Panc1 (cell line): ENCODE measurements at regions not wholly inside any gene's neighbourhood (a gene's known extent, or its start where the extent isn't known, plus 50 kb on each side); places are given as distances from the start of the nearest gene placed in this dataset.

Source experiments
- ATAC-seq: fragments of 200-7000 bp; cut with Tn5 transposase; 2 replicates; pipeline ENCODE4 v1.9.1; 2020; ENCODE audit warnings: mild to moderate bottlenecking, moderate library complexity
- BruUV-seq: library from RNA; stranded (reverse); fragments of 400-500 nt; replicated peaks from 2 replicates; lab custom pipeline; 2021; lab: Mats Ljungman, UMichigan
- CTCF ChIA-PET: fragments of 300-600 bp; sonication (Branson Sonifier 250); formaldehyde crosslinking; loops from one replicate; lab custom pipeline; 2022; ENCODE audit warnings: antibody characterized with exemption; lab: Charles Lee
- POLR2A ChIA-PET: fragments of 300-600 bp; sonication (Branson Sonifier 250); formaldehyde crosslinking; loops from one replicate; lab custom pipeline; 2022; ENCODE audit warnings: antibody characterized with exemption; lab: Charles Lee
- DNase-seq: peaks from one replicate; pipeline ENCODE4 v3.0.0-alpha.2; 2010; ENCODE audit warnings: low read depth, low spot score
- H3K27ac ChIP-seq: 2 replicates; pipeline ENCODE4 v1.5.1; 2011; ENCODE audit warnings: mild to moderate bottlenecking, low read length, inconsistent platforms
- H3K27me3 ChIP-seq: fragments of 200-500 bp; sonication (Bioruptor generic); 2 replicates; pipeline ENCODE4 v1.6.0; 2014; ENCODE audit warnings: low read length, inconsistent platforms; ENCODE audit not compliant: control insufficient read depth, insufficient read depth
- H3K36me3 ChIP-seq: fragments of 200-500 bp; sonication (Bioruptor generic); 2 replicates; pipeline ENCODE4 v1.5.1; 2014; ENCODE audit warnings: inconsistent platforms, mild to moderate bottlenecking, low read length, moderate library complexity; ENCODE audit not compliant: control insufficient read depth, insufficient read depth
- H3K4me1 ChIP-seq: 2 replicates; pipeline ENCODE4 v1.5.1; 2011; ENCODE audit warnings: inconsistent platforms, mild to moderate bottlenecking, low read length, moderate library complexity; ENCODE audit not compliant: control insufficient read depth, insufficient read depth
- H3K4me3 ChIP-seq, 2 experiments: 2 replicates each; pipeline ENCODE4 v1.5.1; 2011 to 2012; ENCODE audit warnings: low read depth in 2 of 2, low read length in 2 of 2, mild to moderate bottlenecking in 2 of 2, inconsistent platforms in 1 of 2, moderate library complexity in 1 of 2
- H3K9me3 ChIP-seq: fragments of 200-500 bp; sonication (Bioruptor generic); 2 replicates; pipeline ENCODE4 v1.5.1; 2014; ENCODE audit warnings: low read depth, mild to moderate bottlenecking, inconsistent platforms, low read length, moderate library complexity; ENCODE audit not compliant: control insufficient read depth, insufficient read depth
- CTCF ChIP-seq: fragments of 450-650 bp; IDR thresholded peaks from 2 replicates; pipeline ENCODE4 v1.5.1; 2017; ENCODE audit warnings: mild to moderate bottlenecking
- POLR2AphosphoS5 ChIP-seq: IDR thresholded peaks from 2 replicates; pipeline ENCODE4 v1.6.1; 2012; ENCODE audit warnings: mild to moderate bottlenecking, low read depth, low read length, moderate library complexity
- SIN3A ChIP-seq: IDR thresholded peaks from 2 replicates; pipeline ENCODE4 v1.6.1; 2012; ENCODE audit warnings: low read depth, mild to moderate bottlenecking, low read length, moderate library complexity, borderline replicate concordance; ENCODE audit not compliant: insufficient read depth
- TCF7L2 ChIP-seq: IDR thresholded peaks from 2 replicates; pipeline ENCODE4 v1.6.1; 2011; ENCODE audit warnings: mild to moderate bottlenecking, low read depth, low read length, inconsistent platforms
- in situ Hi-C: cut with HindIII; loops from 2 replicates; pipeline ENCODE4 v1.10.0; 2016; ENCODE audit warnings: low sequenced_read_pairs, low pct_unique_long_range_greater_than_20kb
- intact Hi-C: fragments of 100-400 bp; cut with micrococcal nuclease; formaldehyde crosslinking; loops from one replicate; pipeline ENCODE4 v1.10.0; 2022; ENCODE audit not compliant: unreplicated experiment
- TF ChIP-seq, protein P1 (sequence below), 2 experiments: IDR thresholded peaks; 2 replicates each; pipeline ENCODE4 v1.6.1; 2011 to 2012; ENCODE audit warnings: low read depth in 2 of 2, control low read depth in 1 of 2, low read length in 1 of 2, mild to moderate bottlenecking in 1 of 2, moderate library complexity in 1 of 2; ENCODE audit not compliant: insufficient read depth in 1 of 2

DNA sequence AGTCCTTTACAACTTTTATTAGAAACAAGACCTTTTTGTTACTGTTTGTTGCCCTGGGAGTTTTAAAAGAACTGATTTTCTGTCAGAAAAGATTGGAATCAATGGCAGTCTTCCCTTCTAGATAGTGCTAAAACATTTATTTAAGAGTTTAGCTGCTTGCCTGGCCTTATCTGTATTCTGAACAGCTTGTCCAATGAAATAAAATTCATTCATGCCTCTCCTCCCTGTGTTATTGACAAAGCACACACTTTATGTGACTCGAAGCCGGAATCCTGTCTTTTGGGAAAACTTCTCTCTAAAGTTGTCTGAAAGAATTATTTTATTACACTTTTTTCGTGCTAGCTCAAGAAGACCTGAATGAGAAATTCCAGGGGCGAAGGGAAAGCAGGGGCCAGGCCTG lies 992.5 kb downstream of the TYW1 start:
- in situ Hi-C loops: no loop called here
- Histone ChIP-seq H3K9me3 (no peaks in the 10 kb centered on the region), H3K27ac (no peak overlapping the region), H3K27me3 (no peaks in the 10 kb centered on the region), H3K36me3 (no peaks in the 10 kb centered on the region), H3K4me1 (no peaks in the 10 kb centered on the region), H3K4me3 (no peak overlapping the region)
- TF ChIP-seq POLR2AphosphoS5: no peak
- intact Hi-C loops: no loop called here
- DNase-seq (no peak), ATAC-seq (no peak)
- CTCF ChIA-PET: no interaction called here
- POLR2A ChIA-PET: no interaction called here
- no TSS peak for BruUV-seq

DNA sequence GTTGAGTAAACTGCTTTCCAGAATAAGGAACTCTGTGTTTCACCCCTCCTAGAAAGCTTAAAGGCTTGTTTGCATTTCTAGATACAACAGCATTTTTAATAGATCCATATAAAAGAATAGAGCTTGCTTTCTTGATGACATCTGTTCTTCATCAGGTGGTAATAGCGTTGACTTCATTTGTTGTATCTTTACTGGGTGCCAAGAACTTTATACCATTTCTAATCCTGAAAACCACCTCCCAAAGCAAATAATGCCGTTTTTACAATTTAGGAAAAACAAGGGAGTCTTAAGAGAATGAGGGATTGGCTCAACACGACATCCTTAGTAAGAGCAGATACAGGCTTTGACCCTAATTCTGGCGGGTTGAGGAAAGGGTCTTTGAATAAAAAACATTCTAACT lies 993.4 kb downstream of the TYW1 start:
- no peaks in the 10 kb centered on the region for H3K36me3 ChIP-seq
- ChIA-PET CTCF (no interaction called here), POLR2A (no interaction called here)
- intact Hi-C loops: no loop called here
- BruUV-seq: no TSS peak
- TF ChIP-seq CTCF: no peak
- TF ChIP-seq, protein P1, sequence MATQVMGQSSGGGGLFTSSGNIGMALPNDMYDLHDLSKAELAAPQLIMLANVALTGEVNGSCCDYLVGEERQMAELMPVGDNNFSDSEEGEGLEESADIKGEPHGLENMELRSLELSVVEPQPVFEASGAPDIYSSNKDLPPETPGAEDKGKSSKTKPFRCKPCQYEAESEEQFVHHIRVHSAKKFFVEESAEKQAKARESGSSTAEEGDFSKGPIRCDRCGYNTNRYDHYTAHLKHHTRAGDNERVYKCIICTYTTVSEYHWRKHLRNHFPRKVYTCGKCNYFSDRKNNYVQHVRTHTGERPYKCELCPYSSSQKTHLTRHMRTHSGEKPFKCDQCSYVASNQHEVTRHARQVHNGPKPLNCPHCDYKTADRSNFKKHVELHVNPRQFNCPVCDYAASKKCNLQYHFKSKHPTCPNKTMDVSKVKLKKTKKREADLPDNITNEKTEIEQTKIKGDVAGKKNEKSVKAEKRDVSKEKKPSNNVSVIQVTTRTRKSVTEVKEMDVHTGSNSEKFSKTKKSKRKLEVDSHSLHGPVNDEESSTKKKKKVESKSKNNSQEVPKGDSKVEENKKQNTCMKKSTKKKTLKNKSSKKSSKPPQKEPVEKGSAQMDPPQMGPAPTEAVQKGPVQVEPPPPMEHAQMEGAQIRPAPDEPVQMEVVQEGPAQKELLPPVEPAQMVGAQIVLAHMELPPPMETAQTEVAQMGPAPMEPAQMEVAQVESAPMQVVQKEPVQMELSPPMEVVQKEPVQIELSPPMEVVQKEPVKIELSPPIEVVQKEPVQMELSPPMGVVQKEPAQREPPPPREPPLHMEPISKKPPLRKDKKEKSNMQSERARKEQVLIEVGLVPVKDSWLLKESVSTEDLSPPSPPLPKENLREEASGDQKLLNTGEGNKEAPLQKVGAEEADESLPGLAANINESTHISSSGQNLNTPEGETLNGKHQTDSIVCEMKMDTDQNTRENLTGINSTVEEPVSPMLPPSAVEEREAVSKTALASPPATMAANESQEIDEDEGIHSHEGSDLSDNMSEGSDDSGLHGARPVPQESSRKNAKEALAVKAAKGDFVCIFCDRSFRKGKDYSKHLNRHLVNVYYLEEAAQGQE (IDR thresholded peaks at IDR 0.05; ENCODE audit: insufficient read depth in 1 of 2, low read depth in 2 of 2, low read length in 1 of 2): no peak
- no peak for TF ChIP-seq TCF7L2
- no peak for TF ChIP-seq SIN3A
- no peak for TF ChIP-seq POLR2AphosphoS5
- DNase-seq (no peak), ATAC-seq (no peak)
- no peaks in the 10 kb centered on the region for H3K4me1 ChIP-seq
- no peak overlapping the region for H3K27ac ChIP-seq
- no peak overlapping the region for H3K4me3 ChIP-seq
- in situ Hi-C loops: no loop called here
- H3K27me3 ChIP-seq: no peaks in the 10 kb centered on the region
- H3K9me3 ChIP-seq: no peaks in the 10 kb centered on the region

- TF ChIP-seq TCF7L2 (no peak), CTCF (no peak), SIN3A (no peak)
- TF ChIP-seq, protein P1 (IDR thresholded peaks at IDR 0.05; ENCODE audit: insufficient read depth in 1 of 2, low read depth in 2 of 2, low read length in 1 of 2): no peak
- no TSS peak for BruUV-seq
- Histone ChIP-seq H3K9me3 (no peaks in the 10 kb centered on the region), H3K4me1 (no peaks in the 10 kb centered on the region), H3K27me3 (no peaks in the 10 kb centered on the region), H3K27ac (no peak overlapping the region), H3K36me3 (no peaks in the 10 kb centered on the region), H3K4me3 (no peak overlapping the region)
- DNase-seq (no peak), ATAC-seq (no peak)
- in situ Hi-C loops (no loop called here), intact Hi-C loops (no loop called here)
- POLR2A ChIA-PET: no interaction called here
- CTCF ChIA-PET: no interaction called here
These were observed 994.1 kb downstream of the TYW1 start for GRCh38 chr7:67990716-67991115.
